ENCODE measurements at regions not wholly inside any gene's neighbourhood (a gene's known extent, or its start where the extent isn't known, plus 50 kb on each side); places are given as distances from the start of the nearest gene placed in this dataset.

GRCh38 chr11:62073061-62073460, 50.8 kb upstream of the INCENP start:
- DNase-seq = no peak

- DNase-seq = no peak
These were observed 52.4 kb upstream of the INCENP start for GRCh38 chr11:62071408-62071807.

- DNase-seq = no peak
These were observed 53.6 kb upstream of the INCENP start for GRCh38 chr11:62069986-62070919.

- no peak for DNase-seq
These were observed 54.4 kb upstream of the INCENP start for GRCh38 chr11:62069374-62069773.

- DNase-seq = no peak
These were observed 55.1 kb upstream of the INCENP start for GRCh38 chr11:62068730-62069129.

GRCh38 chr11:62067741-62068140, 56.1 kb upstream of the INCENP start:
- DNase-seq = no peak

GRCh38 chr11:62064221-62064620, 59.6 kb upstream of the INCENP start:
- DNase-seq = no peak

- no peak for DNase-seq
These were observed 61.5 kb upstream of the INCENP start for GRCh38 chr11:62062223-62062861.

GRCh38 chr11:62061356-62062222, 62.2 kb upstream of the INCENP start:
- no peak for DNase-seq

- no peak for DNase-seq
These were observed 66.7 kb upstream of the INCENP start for GRCh38 chr11:62057069-62057468.

GRCh38 chr11:62055970-62056369, 67.8 kb upstream of the INCENP start:
- no peak for DNase-seq

- DNase-seq = peak; percentile 66
These were observed 69.2 kb upstream of the INCENP start for GRCh38 chr11:62054484-62055121.

- no peak for DNase-seq
These were observed 69.7 kb upstream of the INCENP start for GRCh38 chr11:62054081-62054480.

GRCh38 chr11:62050716-62051115, 73.1 kb upstream of the INCENP start:
- no peak for DNase-seq

- DNase-seq = no peak
These were observed 75.7 kb upstream of the INCENP start for GRCh38 chr11:62048100-62048499.

GRCh38 chr11:62046568-62047100, 77.2 kb upstream of the INCENP start:
- DNase-seq = no peak

GRCh38 chr11:62044639-62045121, 77.2 kb upstream of the FTH1 start:
- DNase-seq = no peak

- DNase-seq = no peak
These were observed 67.9 kb upstream of the FTH1 start for GRCh38 chr11:62035293-62035692.

- no peak for DNase-seq
These were observed 66.6 kb upstream of the FTH1 start for GRCh38 chr11:62034036-62034338.

- no peak for DNase-seq
These were observed 66.0 kb upstream of the FTH1 start for GRCh38 chr11:62033191-62034035.

GRCh38 chr11:62030071-62030684, 62.7 kb upstream of the FTH1 start:
- DNase-seq = no peak

Data from COR-L47 (cell line).